AG10803 (cell line): ENCODE measurements at regions not wholly inside any gene's neighbourhood (a gene's known extent, or its start where the extent isn't known, plus 50 kb on each side); places are given as distances from the start of the nearest gene placed in this dataset.

Experiments
- DNase-seq: peaks from one replicate; pipeline ENCODE4 v3.0.0; 2010; ENCODE audit warnings: low read depth
- H3K4me3 ChIP-seq: 2 replicates; pipeline ENCODE4 v1.5.1; 2011; ENCODE audit warnings: mild to moderate bottlenecking, low read length, control low read depth
- TF ChIP-seq, protein P1 (sequence below): conservative IDR thresholded peaks from 2 replicates; pipeline ENCODE4 v1.5.1; 2011; ENCODE audit warnings: mild to moderate bottlenecking, low read length, control low read depth, inconsistent platforms

DNA sequence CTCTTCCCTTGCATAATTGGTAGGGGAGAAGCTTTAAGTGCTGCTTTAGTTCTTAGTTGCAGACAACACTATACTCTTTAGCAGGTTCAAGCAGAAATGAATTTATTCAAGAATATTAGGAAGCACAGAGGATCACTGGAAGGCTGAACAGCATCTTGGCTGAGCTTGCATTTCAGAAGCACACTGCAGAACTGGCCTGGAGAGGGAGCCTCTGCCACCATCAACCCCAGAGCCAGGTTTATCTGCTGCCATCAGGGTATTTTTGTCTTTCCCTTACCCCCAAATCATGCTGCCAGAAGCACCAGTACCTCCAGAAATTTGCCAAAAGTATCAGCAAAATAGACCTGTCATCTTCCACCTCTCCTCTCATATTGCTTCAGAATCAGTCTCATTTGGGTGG is 440.7 kb downstream of the DMAC1 start:
- TF ChIP-seq, protein P1, sequence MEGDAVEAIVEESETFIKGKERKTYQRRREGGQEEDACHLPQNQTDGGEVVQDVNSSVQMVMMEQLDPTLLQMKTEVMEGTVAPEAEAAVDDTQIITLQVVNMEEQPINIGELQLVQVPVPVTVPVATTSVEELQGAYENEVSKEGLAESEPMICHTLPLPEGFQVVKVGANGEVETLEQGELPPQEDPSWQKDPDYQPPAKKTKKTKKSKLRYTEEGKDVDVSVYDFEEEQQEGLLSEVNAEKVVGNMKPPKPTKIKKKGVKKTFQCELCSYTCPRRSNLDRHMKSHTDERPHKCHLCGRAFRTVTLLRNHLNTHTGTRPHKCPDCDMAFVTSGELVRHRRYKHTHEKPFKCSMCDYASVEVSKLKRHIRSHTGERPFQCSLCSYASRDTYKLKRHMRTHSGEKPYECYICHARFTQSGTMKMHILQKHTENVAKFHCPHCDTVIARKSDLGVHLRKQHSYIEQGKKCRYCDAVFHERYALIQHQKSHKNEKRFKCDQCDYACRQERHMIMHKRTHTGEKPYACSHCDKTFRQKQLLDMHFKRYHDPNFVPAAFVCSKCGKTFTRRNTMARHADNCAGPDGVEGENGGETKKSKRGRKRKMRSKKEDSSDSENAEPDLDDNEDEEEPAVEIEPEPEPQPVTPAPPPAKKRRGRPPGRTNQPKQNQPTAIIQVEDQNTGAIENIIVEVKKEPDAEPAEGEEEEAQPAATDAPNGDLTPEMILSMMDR: peak; percentile 20; the same call in 1 of the 2 replicates
- DNase-seq: no peak
- H3K4me3 ChIP-seq: no peak overlapping the region

DNA sequence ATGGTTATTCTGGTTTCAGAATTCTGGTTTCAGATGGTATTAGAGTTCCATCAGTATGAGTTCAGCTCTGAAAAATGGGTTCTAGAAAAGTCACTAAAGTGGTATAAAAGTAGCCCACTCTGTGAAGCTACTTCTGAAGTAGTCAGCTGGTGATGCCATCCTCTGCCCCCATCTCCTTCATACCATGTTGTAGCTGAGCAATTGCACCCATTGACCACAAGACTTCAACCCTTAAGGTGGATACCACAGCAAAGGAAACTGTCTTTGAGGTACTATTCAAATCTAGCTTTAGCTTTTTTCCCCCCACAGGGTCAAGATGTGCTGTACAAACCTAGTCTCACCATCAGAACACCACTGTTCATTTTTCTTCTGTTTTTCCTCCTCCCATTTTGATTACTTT is 444.9 kb downstream of the DMAC1 start:
- no peak for DNase-seq
- no peak overlapping the region for H3K4me3 ChIP-seq
- TF ChIP-seq, protein P1: no peak

GRCh38 chr9:7348692-7349091 is 450.9 kb downstream of the DMAC1 start:
- DNase-seq: no peak
- H3K4me3 ChIP-seq: no peak overlapping the region
- TF ChIP-seq, protein P1: no peak

DNA sequence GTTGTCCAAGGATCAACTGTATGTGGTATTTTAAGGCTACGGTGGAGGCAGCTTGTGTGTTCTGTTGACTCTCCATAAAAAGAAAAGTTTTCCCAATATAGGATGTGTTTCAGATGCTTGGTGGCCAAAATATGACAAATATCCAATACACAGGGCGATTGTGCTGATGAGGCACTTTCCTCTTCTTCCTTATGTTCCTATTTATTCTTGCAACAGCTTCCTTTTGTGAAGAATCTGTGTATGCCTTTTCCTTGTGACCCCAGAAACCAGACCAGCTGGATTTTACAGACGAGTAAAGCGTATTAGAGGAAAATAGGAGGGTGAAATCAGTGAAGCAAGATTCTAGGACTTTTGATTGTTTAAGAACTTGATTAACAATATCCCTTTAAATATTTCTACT is 452.0 kb downstream of the DMAC1 start:
- TF ChIP-seq, protein P1: no peak
- H3K4me3 ChIP-seq: no peak overlapping the region
- DNase-seq: no peak

DNA sequence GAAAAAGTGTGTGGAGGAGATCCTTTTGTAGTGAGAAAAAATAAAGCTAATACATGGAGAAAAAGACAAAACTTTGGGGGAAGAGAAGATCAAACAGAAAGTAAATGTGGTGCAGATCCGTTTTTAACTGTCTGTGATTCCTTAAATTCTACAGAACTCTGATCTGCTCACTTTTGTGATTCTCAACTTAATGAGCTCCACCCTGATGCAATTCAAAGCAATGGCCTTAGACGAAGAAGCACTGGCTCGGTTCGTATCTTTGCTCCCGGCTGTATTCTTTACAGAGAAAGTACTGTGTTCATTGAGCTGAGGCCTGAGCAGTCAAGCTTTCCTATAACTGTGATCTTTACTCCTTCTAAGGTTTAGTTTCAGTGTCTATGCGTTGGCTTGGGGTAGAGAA is 453.4 kb downstream of the DMAC1 start:
- TF ChIP-seq, protein P1: no peak
- no peak overlapping the region for H3K4me3 ChIP-seq
- DNase-seq: no peak

DNA sequence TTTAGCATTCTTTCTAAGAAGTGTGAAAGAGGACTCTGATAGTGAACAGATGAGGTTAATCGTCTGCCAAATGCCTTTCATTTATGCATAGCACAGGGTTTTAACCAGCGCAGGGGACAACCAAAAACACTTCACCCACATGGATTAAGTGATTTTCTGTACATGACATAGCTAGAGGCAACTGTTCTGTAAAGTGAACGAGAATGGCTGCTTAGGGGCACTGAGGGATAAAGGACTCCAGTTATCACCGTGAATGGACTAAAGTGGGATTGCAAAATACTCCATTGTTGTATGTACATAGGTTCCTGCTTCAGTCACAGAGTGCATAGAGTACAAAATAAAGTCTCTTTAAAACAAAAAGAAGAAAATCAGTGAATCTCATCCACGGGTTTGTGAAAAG is 456.8 kb downstream of the DMAC1 start:
- no peak for DNase-seq
- TF ChIP-seq, protein P1: no peak
- H3K4me3 ChIP-seq: no peak overlapping the region

GRCh38 chr9:7342229-7342628 is 457.3 kb downstream of the DMAC1 start:
- DNase-seq: no peak
- TF ChIP-seq, protein P1: peak; percentile 37

More at GRCh38 chr9:7342229-7342628, 457.3 kb downstream of the DMAC1 start:
- no peak overlapping the region for H3K4me3 ChIP-seq
